ENCODE measurements at regions not wholly inside any gene's neighbourhood (a gene's known extent, or its start where the extent isn't known, plus 50 kb on each side); places are given as distances from the start of the nearest gene placed in this dataset.
A peak's percentile ranks its signal among the peaks of the same experiment; 100 is the strongest.

DNA sequence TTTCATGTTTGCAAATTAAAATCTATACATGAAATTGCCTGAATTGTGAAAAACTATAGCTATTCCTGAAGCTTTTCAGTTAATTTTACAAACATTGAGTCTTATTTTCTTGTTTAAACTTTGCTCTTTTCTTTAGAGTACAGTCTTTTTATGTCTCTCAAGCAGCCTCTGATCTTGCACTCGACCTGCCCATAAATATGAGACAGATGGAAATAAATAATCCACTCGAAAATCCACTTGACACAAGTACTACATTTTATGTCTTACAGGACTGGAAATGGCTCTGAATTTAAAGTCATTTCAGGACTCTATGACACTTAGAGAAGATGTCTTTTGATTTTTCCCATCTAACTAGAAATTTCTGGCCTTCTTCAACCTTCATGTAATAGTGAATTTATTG is 283.8 kb downstream of the USP25 start:
- no peak for DNase-seq (ENCODE audit: low read depth)

DNA sequence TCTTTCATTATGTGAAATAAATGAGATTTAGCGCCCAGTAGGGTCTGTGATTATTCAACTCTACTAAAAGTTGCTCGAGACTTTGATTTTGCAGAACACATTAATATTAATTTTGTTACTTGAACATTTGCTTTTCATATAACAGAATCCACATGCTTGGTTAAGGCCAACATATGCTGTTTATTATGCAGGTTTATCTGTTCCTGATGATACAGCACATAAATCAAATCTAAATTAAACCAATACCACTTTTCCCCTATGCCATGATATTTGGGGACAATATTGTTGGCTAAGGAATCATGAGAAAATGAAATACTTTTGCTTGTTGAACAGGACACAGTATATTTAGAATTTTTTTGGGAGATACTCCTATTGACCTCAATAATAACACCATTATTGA is 291.1 kb downstream of the USP25 start:
- no peak for DNase-seq (ENCODE audit: low read depth)

DNA sequence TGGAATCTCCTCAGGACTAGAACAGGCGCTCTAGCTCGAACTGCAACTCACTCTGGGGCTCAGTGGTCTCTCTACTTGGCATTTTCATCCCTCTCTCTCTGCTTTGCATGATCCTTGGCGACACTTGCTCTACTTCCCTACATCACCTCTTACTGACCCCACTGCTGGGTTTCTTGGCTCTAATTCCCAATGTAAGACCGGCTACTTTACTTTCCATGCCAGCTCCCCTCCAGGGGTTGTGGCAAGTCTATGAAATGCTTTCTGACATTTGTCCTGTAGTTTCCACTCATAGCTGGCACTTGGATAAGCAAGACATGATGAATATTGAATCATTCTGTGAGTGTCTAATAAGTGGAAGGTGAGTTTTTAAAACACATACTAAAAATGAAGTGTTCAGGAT is 292.3 kb downstream of the USP25 start:
- DNase-seq (ENCODE audit: low read depth): no peak

DNA sequence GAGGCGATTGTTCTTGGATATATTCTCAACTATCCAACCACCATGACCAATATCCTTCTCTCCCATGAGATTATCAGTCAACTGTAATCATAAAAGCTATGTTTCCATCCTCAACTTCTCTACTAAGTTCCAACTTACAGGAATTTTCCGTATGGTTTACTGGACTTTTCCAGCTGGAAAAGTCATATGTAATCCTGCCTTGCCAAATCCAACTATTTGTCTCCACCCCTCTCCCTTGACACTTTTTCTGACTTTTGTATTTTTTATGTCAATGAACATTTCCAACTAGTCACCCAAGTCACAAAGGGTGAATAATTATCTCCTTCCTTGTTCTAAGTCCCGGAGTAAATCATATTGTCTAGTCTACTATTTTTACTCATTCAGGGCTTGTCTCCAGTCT is 293.1 kb downstream of the USP25 start:
- DNase-seq (ENCODE audit: low read depth): no peak

DNA sequence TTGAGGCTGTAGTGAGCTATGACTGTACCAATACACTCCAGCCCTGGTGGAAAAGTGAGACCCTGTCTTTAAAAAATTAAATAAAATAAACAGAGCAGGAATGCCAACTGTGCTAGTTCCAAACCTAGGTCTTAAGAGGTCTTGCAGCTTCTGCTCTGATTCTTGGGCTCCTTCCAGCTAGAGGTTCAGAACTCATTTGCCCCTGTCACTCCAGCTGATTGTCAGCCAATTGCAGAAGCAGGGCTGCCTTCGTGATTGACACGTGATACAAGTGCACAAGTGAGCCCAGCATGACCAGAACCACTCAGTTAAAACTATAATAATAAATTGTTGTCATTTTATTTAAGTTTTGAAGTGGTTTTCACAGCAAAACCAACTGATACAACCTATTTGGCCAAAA is 298.4 kb downstream of the USP25 start:
- no peak for DNase-seq (ENCODE audit: low read depth)

DNA sequence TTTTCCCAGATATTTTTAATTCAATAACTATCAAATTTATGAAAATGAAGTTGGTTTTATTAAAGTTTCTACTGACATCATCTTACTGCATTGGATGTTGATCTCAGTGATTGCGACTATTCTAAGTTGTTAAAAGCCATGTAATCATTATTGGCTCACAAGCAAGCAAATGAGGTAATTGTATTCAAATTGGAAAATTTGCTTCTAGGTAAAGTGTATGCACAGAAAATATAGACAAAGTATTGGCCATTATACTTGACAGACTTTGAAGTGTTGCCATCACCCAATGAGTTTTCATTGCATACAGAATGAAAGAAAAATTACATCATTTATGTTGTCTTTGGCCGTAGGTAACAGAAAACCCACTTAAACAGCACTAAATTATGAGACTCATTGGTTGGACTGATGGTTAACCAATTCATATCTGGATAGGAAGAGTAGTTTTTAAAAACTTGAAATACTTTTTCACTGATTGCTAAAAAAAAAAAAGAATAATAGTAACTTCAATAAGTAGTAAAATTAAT is 299.2 kb downstream of the USP25 start:
- DNase-seq (ENCODE audit: low read depth): no peak

DNA sequence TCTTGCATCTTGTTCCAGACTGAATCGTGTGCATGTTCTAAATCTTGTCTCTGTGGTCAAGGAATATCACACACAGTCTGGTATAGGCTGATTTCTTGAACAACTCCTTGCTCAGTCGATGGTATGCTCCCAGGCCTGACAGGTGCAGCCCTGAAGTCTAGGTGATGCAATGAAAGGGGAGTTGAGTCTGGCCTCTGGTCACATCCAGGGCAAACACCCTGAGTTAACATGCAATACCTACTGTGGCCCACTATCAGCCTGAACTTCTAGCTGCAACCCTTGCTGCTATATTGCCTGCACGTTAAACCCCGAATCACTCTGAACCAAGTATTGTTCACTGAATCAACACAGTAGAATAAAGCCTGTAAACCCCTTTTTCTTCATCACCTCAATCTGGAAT is 303.4 kb downstream of the USP25 start:
- no peak for DNase-seq (ENCODE audit: low read depth)

DNA sequence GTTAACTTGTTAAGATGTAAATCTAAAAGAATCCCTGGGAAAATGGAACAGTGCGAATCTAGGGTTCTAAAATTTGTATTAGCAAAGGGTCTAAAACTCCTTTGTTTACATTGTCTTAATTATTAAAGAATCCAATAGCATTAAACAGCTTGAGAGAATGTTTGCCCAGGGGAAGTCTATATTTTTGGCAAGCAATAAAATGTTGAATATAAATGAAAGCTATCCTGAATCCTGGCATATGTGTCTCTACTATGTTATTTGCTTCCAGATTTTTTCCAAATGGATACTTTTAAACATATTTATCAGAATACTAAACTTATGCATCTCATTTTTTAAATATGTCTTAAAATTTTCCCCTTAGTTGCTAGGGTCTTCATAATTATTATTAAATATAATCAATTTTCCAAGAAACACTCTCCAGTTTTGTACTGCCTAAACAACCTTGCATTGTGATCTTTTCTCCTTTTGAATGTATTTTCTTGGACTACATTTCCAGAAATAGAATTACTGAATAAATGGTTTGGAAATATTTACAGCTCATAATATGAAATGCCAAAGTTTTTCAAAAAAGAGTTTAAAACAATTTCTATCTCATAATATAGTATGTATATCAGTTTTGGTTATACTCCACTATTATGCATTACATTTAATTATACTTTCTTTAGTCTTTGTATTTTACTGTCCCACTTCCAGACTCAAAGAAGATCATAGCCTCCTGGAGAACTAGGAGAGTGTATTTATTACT is 304.8 kb downstream of the USP25 start:
- DNase-seq (ENCODE audit: low read depth): no peak

DNA sequence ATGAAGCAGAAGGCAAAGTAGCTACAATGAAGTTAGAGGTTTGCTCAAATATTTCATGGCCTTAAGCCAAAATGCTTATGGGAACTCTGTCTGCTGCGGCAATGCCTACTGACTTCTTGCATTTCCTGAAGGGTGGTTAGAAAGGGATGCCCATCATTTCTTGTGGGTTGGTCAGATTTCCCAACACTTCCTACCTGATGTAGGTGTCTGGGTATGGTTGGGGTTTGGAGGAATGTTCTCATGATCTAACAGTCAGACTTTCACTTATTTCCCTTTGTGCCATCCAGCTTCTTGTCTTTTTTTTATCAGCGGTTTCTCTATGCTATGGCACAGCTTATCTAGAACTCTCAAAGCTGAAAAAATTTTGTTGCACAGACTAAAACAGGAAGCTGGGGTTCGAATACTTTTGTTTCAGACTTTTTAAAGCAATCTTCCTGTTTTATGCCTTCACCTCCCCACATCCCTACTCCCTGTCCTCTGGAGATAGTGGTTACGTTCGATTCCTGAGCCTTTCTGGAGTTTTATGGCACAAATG is 307.7 kb downstream of the USP25 start:
- DNase-seq (ENCODE audit: low read depth): peak; percentile 62

DNA sequence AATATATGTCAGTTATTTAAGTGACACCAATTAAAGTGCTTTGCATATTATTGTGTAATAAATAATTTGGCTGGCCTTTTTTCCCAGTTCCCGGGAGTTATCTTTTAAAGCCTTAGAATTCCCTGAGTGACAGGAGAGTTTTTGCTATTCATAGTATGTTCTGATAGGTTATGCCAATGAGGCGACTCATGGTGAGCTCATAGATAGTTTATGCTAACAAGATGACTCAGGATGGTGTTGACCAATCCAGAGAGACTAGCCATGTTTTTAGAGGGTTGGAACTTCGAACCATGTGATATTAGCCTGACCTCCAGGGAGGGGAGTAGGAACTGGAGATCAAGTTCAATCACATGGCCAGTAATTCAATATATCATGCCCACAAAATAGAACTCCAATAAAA is 310.8 kb downstream of the USP25 start:
- peak; percentile 4 for DNase-seq (ENCODE audit: low read depth)

DNA sequence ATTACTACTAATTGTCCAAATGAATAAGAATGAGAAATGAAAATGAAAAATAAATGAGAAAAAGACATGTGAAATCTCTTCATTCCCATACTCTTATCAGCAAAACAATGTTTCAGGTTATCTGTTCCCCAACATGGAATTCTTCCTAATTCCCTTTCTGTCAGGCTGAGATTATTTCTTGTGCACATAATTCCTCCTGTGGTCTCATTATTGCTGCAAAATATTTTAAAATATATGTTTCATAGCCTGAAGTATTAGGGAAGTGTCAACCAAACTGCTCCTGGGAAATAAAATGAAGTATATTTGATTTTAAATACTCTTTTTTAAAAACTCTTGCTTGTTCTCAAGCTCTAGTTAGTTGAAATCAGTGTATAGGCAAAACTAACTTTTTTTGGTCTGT is 314.9 kb downstream of the USP25 start:
- no peak for DNase-seq (ENCODE audit: low read depth)

DNA sequence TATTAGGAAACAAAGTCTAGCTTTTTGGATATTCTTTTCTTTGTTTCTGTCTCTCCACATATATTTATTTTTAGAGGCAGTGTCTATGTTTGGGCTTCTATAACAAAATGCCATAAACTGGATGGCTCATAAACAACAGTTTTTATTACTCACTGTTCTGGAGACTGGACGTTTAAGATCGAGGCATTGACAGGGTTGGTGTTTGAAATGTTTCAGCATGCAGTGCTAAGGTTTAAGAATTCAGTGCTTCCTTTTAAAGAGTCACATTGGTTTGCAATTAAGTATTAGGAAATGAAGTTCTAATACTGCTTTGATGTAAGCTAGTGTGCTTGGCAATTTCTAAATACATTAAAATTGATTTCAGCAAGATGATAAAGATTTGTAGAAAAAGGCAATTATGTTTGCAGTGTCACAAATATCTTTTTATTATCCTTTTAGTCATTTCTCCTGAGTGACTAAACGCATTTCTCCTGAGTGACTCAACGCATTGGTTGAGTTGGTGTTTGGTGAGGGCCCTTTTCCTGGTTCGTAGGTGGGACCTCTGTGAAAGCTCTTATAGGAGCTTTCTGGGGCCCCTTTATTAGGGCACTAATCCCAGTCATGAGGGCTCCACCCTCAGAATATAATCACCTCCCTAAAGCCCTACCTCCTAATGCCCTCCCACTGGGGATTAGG is 317.0 kb downstream of the USP25 start:
- peak; percentile 15 for DNase-seq (ENCODE audit: low read depth)

DNA sequence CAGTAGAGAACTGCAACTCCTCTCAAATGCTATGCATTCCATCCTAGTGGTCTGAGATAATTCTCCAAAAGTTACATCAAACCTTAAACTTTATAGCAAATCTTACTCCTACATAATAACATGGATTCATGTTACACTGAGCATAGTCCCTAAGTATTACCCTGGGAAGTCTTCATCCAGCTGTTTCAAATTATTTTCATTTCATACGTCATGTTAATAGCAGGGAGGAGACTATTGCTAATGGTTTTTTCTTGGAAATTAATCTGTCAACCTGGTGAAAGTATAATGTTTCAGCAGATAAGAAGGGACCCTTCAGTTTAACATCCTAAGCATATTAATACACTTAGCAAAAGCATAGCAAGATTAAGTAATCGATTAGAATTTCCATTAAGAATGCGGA is 318.1 kb downstream of the USP25 start:
- no peak for DNase-seq (ENCODE audit: low read depth)

DNA sequence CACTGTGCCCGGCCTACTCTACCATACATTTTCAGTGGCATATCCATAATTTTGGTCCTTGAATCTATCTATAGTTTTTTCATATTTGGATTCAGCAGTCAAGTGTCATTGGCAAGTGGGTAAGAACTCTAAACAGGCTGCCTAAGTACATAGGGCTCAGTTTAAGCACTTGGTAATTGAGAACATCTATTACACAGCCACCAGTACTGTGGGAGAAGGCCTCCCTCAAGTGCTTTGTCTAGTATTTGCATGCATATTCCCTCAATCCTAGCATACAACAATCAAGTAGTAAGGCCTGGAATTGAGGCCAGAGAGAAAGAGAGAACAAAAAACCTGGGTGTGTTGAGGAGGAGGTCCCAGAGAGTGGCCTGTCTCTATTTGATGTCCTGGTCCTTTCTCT is 325.2 kb downstream of the USP25 start:
- DNase-seq (ENCODE audit: low read depth): peak; percentile 11

DNA sequence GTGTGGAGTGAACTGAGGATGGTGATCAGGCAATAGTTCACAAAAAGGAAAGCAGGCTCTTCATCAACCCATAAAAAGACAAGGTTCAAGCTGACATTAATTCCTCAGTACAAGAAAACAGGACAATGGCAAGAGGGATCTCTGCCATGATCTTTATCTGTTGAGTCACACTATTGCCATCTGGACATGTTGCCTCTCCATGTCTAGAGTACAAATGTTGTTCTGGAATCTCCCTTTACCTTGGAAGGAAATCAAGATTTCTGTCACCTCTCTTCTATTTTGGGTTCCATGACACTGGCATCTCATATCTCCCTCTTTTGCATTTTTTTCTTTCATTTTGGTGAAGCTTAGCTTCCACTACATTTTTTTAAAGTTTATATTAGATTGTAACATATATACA is 329.1 kb downstream of the USP25 start:
- DNase-seq (ENCODE audit: low read depth): no peak

DNA sequence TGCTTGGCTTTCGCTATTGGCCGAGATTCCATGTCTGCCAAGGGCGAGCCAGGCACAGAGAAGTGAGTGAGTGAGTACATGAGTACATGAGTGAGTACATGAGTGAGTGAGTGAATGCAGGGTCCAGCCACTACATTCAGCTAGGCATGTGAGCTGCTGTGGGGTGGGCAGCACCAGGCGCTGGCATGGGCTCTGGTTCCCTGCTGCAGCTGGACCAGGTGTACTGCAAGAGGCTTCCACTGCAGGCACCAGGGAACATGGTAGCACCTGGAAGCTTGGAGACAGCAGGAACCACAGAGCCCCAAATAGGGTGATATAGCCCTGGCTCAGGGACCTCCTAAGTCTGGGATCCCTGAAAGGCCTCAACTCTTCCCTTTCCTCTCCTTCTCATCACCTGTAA is 330.2 kb downstream of the USP25 start:
- no peak for DNase-seq (ENCODE audit: low read depth)

DNA sequence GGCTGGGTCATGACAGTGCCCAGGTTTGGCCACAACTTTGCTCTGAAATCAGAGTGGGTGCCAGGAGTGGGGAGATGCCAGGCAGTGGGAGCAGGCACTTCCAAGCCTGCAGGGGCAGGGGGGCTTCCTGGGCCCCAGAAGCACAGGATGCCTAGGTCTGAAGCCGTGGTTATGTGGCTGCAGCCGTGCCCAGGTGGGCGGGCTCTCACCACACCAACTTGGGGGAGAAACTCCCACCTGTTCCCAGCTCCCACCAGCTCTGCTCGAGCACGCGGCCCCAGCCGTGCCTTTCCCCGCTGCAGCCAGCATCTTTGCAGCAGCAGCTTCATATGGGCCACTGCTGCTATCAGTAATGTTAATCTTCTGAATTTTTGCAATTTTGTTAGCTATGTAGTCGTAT is 331.4 kb downstream of the USP25 start:
- no peak for DNase-seq (ENCODE audit: low read depth)

DNA sequence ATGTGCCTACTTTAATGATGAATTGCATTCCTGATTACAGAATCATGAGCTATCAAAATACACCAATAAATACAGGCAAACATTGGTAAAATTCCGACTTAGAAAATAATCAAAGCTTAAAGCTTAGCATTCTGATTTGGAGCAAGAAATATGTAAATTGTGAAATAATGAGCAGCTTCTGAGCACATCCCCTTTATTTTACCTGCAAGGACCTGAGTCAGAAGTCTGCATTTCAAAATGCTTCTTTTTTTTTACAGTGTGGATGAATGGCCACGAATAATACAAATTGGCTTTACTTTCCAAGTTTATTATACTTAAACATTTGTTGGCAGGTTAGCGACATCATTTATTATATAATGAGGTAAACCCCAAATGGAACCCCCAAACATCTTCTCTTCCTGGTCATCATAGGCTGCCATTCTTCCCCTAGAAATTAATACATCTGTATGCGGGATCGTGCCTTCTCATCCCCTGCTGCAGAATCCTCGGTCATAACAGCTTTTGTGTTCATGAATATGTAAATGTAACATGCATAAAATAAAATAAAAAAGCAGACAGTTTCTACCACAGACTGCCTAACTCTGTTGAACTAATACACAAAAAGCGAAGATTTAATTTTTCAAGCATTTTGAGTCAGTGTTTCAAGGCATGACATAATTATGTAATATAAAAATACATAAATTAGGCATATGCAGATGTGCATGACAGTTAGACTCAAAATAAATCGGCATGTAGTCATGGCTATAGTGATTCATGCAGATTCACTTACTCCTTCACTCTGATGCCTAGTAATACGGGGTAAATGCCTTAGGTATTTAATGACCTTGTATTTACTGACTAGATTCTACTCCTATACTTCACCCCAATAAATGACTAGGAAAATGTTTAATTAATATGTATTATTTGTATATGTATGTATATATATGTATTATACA is 339.7 kb downstream of the USP25 start:
- no peak for DNase-seq (ENCODE audit: low read depth)

DNA sequence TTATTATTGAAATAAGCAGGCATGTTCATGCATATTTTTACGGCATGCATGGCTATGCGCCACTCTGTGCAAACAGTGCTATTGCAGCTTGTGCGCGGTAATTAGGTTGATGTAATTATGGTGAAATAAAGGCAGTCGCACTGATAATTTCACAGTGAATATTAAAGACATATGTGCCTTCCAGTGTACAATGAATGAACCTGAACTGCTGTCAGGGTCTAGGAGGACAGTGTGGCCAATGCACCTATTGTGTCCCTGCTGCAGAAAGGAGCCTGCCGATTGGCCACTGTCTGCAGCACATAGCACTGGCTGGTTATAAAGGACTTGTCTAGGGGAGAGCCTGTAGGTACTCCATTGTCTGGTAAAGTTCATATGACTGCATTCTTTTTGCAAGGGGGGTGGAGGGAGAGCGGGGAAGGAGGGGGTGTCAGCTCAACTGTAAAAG is 340.4 kb downstream of the USP25 start:
- no peak for DNase-seq (ENCODE audit: low read depth)

DNA sequence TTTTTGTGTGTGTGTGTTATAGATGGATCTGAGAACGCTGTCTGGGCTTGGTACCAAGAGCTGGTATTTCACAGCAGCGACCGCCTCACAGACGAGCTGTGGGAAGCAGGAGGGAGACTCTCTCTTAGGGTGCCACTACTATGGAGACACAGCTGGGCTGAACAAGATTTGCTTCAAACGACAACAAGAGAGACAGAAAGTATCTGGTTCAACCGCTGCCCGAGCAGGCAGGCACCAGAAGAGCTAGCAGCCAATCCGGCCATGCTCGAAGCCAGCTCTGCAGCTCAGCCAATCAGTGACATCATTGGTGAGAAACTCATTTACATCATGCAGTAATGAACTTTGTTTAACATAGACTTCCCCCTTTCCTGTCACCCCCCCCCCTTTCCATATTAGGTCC is 341.3 kb downstream of the USP25 start:
- no peak for DNase-seq (ENCODE audit: low read depth)

DNA sequence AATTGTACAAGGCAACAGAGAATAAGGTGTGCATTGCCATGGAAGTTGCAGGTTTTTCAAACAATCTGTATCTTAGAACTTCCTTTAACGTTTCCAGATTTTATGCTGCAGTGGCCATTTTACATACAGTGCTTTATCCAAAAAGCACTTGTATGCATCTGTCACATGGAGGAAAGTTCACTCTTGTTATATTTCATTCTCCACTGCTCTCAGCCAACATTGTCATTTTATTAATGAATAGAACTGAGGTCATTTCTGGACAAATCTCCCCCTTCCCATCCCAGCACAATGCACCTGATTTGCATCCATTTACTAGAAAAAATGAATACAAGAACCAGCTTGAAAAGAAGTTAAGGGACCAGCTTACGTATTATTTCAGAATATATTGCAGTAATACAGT is 342.0 kb downstream of the USP25 start:
- DNase-seq (ENCODE audit: low read depth): no peak

DNA sequence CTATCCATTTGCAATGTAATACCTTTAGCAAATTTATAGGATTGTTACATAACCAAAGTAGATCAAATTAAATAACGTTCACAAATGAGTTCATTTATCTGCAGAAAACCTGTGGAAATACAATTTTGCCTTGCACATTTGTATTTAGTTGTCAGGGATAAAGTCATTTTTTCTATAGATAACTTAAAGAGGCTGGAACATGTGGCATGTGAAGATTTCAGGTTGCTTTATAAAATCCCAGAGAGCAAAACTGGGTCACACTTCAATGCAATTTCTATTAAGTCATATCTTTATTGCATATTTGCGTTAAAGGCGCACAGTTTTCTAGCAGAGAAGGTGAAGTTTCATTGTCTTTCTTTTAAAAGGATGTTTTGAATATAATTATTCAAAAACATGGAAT is 342.4 kb downstream of the USP25 start:
- DNase-seq (ENCODE audit: low read depth): no peak

Data from renal cortical epithelial cell (primary cell).